ENCODE measurements at regions not wholly inside any gene's neighbourhood (a gene's known extent, or its start where the extent isn't known, plus 50 kb on each side); places are given as distances from the start of the nearest gene placed in this dataset.

- Histone ChIP-seq H3K9me3 (ENCODE audit: control insufficient read depth in 4 of 4, insufficient read depth in 3 of 4, low read length in 3 of 4) (peaks cover 0 to 5% (median 0%) of the 10 kb centered on the region in 4 donors), H3K36me3 (ENCODE audit: control insufficient read depth in 4 of 4, insufficient read depth in 4 of 4, low read length in 4 of 4) (no peaks in the 10 kb centered on the region), H3K4me3 (no peak overlapping the region), H3K4me1 (ENCODE audit: control insufficient read depth in 5 of 5, insufficient read depth in 5 of 5, low read length in 5 of 5) (no peaks in the 10 kb centered on the region), H3K27ac (ENCODE audit: low read depth in 1 of 2, low read length in 1 of 2) (no peak overlapping the region), H3K27me3 (ENCODE audit: control insufficient read depth in 3 of 3, insufficient read depth in 3 of 3, low read length in 2 of 3) (no peaks in the 10 kb centered on the region), H3K9ac (ENCODE audit: insufficient read depth in 1 of 2, low read length in 2 of 2) (no peak overlapping the region)
- no peak for DNase-seq
- WGBS, 2 donors, result 62 to 67% methylated on average over 23 of the region's 23 CpGs
- no peak for ATAC-seq (ENCODE audit: insufficient read depth, low FRiP score)
- TF ChIP-seq CTCF (IDR thresholded peaks at IDR 0.05; ENCODE audit: control extremely low read depth, extremely low read depth), result no peak
These were observed 205.2 kb upstream of the PPP2R2D start for GRCh38 chr10:131695496-131696165.

GRCh38 chr10:131697476-131698128 lies 203.2 kb upstream of the PPP2R2D start:
- ATAC-seq (ENCODE audit: insufficient read depth, low FRiP score) (no peak), DNase-seq (no peak)
- H3K27ac ChIP-seq (ENCODE audit: low read depth in 1 of 2, low read length in 1 of 2), result no peak overlapping the region
- H3K36me3 ChIP-seq (ENCODE audit: control insufficient read depth in 4 of 4, insufficient read depth in 4 of 4, low read length in 4 of 4), result no peaks in the 10 kb centered on the region
- peaks cover 0 to 8% (median 0%) of the 10 kb centered on the region in 4 donors for H3K9me3 ChIP-seq (ENCODE audit: control insufficient read depth in 4 of 4, insufficient read depth in 3 of 4, low read length in 3 of 4)
- WGBS, 2 donors, result 71 to 80% methylated on average over 21 of the region's 21 CpGs
- H3K4me1 ChIP-seq (ENCODE audit: control insufficient read depth in 5 of 5, insufficient read depth in 5 of 5, low read length in 5 of 5), result no peaks in the 10 kb centered on the region
- no peak overlapping the region for H3K9ac ChIP-seq (ENCODE audit: insufficient read depth in 1 of 2, low read length in 2 of 2)
- no peaks in the 10 kb centered on the region for H3K27me3 ChIP-seq (ENCODE audit: control insufficient read depth in 3 of 3, insufficient read depth in 3 of 3, low read length in 2 of 3)
- no peak overlapping the region for H3K4me3 ChIP-seq
- TF ChIP-seq CTCF (IDR thresholded peaks at IDR 0.05; ENCODE audit: control extremely low read depth, extremely low read depth), result no peak

GRCh38 chr10:131698232-131698631 lies 202.6 kb upstream of the PPP2R2D start:
- no peak for TF ChIP-seq CTCF (IDR thresholded peaks at IDR 0.05; ENCODE audit: control extremely low read depth, extremely low read depth)
- ATAC-seq (ENCODE audit: insufficient read depth, low FRiP score) (no peak), DNase-seq (no peak)
- no peak overlapping the region for H3K9ac ChIP-seq (ENCODE audit: insufficient read depth in 1 of 2, low read length in 2 of 2)
- no peaks in the 10 kb centered on the region for H3K36me3 ChIP-seq (ENCODE audit: control insufficient read depth in 4 of 4, insufficient read depth in 4 of 4, low read length in 4 of 4)
- H3K9me3 ChIP-seq (ENCODE audit: control insufficient read depth in 4 of 4, insufficient read depth in 3 of 4, low read length in 3 of 4), result peaks cover 0 to 8% (median 0%) of the 10 kb centered on the region in 4 donors
- WGBS, 2 donors, result 89 to 92% methylated on average over 10 of the region's 10 CpGs
- no peaks in the 10 kb centered on the region for H3K4me1 ChIP-seq (ENCODE audit: control insufficient read depth in 5 of 5, insufficient read depth in 5 of 5, low read length in 5 of 5)
- H3K27ac ChIP-seq (ENCODE audit: low read depth in 1 of 2, low read length in 1 of 2), result no peak overlapping the region
- no peak overlapping the region for H3K4me3 ChIP-seq
- H3K27me3 ChIP-seq (ENCODE audit: control insufficient read depth in 3 of 3, insufficient read depth in 3 of 3, low read length in 2 of 3), result no peaks in the 10 kb centered on the region
